Breast epithelium (tissue), 4 donors: ENCODE measurements at regions not wholly inside any gene's neighbourhood (a gene's known extent, or its start where the extent isn't known, plus 50 kb on each side); places are given as distances from the start of the nearest gene placed in this dataset.
"Not testable (repeated sequence)": the region's sequence is repeated elsewhere in the genome, so short reads cannot be mapped to it uniquely, and the experiment has no call there.

Experiments
- DNase-seq, 2 donors: peaks; one replicate each; pipeline ENCODE4 v3.0.0-alpha.2; 2019; ENCODE audit warnings: low spot score in 2 of 2
- H3K27ac ChIP-seq, 2 donors: fragments of 200-600 bp; sonication (generic) in 1 of 2; one replicate each; pipeline ENCODE4 v1.5.1; 2016 to 2019; ENCODE audit warnings: mild to moderate bottlenecking in 1 of 2
- H3K27me3 ChIP-seq, 2 donors: fragments of 200-600 bp; sonication (generic) in 1 of 2; one replicate each; pipeline versions ENCODE4 v1.5.1 to v1.6.0; 2017 to 2019; ENCODE audit warnings: control low read depth in 1 of 2, mild to moderate bottlenecking in 1 of 2
- H3K36me3 ChIP-seq: fragments of 200-600 bp; one replicate; pipeline ENCODE4 v1.5.1; 2019
- H3K4me1 ChIP-seq, 2 donors: fragments of 200-600 bp; sonication (generic); one replicate each; pipeline ENCODE4 v1.5.1; 2016 to 2019; ENCODE audit warnings: control low read depth in 1 of 2
- H3K4me3 ChIP-seq, 3 donors: fragments of 200-600 bp; sonication (generic); 1 replicate in 2 of 3; 2 replicates in 1 of 3; pipeline ENCODE4 v1.5.1; 2016 to 2019; ENCODE audit warnings: mild to moderate bottlenecking in 3 of 3, moderate library complexity in 2 of 3
- H3K9me3 ChIP-seq, 2 donors: fragments of 200-600 bp; sonication (generic) in 1 of 2; one replicate each; pipeline ENCODE4 v1.5.1; 2016 to 2019; ENCODE audit warnings: control low read depth in 1 of 2
- POLR2A ChIP-seq: fragments of 450-650 bp; IDR thresholded peaks from one replicate; pipeline ENCODE4 v1.6.1; 2016; ENCODE audit warnings: antibody characterized with exemption, mild to moderate bottlenecking, moderate library complexity
- POLR2AphosphoS5 ChIP-seq, 3 donors: sonication (generic); formaldehyde crosslinking; IDR thresholded peaks; one replicate each; pipeline ENCODE4 v1.6.1; 2017; ENCODE audit warnings: antibody characterized with exemption in 3 of 3
- intact Hi-C: fragments of 100-400 bp; cut with DNase I; formaldehyde crosslinking; loops from one replicate; pipeline ENCODE4 v1.15.1; 2023; ENCODE audit warnings: low total_unique reads
- TF ChIP-seq, protein P1 (sequence below), 3 donors: fragments of 450-650 bp; IDR thresholded peaks; one replicate each; pipeline ENCODE4 v1.5.1; 2016 to 2017; ENCODE audit warnings: antibody characterized with exemption in 3 of 3, mild to moderate bottlenecking in 3 of 3, moderate library complexity in 3 of 3

- no peaks in the 10 kb centered on the region for H3K4me1 ChIP-seq
- no peak overlapping the region for H3K4me3 ChIP-seq
- DNase-seq, result no peak
- intact Hi-C loops, result no loop called here
- TF ChIP-seq POLR2AphosphoS5 (IDR thresholded peaks at IDR 0.05) (no peak), POLR2A (no peak)
- TF ChIP-seq, protein P1, sequence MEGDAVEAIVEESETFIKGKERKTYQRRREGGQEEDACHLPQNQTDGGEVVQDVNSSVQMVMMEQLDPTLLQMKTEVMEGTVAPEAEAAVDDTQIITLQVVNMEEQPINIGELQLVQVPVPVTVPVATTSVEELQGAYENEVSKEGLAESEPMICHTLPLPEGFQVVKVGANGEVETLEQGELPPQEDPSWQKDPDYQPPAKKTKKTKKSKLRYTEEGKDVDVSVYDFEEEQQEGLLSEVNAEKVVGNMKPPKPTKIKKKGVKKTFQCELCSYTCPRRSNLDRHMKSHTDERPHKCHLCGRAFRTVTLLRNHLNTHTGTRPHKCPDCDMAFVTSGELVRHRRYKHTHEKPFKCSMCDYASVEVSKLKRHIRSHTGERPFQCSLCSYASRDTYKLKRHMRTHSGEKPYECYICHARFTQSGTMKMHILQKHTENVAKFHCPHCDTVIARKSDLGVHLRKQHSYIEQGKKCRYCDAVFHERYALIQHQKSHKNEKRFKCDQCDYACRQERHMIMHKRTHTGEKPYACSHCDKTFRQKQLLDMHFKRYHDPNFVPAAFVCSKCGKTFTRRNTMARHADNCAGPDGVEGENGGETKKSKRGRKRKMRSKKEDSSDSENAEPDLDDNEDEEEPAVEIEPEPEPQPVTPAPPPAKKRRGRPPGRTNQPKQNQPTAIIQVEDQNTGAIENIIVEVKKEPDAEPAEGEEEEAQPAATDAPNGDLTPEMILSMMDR (IDR thresholded peaks at IDR 0.05), result no peak
- no peaks in the 10 kb centered on the region for H3K9me3 ChIP-seq
- peaks cover 0 to 29% of the 10 kb centered on the region in 2 donors for H3K27me3 ChIP-seq
- no peaks in the 10 kb centered on the region for H3K36me3 ChIP-seq
- no peak overlapping the region for H3K27ac ChIP-seq
Measured at GRCh38 chrX:30144221-30144620, 71.1 kb upstream of the MAGEB2 start.

GRCh38 chrX:30144971-30145731, 70.2 kb upstream of the MAGEB2 start:
- no peaks in the 10 kb centered on the region for H3K36me3 ChIP-seq
- H3K27ac ChIP-seq, result no peak overlapping the region

DNA sequence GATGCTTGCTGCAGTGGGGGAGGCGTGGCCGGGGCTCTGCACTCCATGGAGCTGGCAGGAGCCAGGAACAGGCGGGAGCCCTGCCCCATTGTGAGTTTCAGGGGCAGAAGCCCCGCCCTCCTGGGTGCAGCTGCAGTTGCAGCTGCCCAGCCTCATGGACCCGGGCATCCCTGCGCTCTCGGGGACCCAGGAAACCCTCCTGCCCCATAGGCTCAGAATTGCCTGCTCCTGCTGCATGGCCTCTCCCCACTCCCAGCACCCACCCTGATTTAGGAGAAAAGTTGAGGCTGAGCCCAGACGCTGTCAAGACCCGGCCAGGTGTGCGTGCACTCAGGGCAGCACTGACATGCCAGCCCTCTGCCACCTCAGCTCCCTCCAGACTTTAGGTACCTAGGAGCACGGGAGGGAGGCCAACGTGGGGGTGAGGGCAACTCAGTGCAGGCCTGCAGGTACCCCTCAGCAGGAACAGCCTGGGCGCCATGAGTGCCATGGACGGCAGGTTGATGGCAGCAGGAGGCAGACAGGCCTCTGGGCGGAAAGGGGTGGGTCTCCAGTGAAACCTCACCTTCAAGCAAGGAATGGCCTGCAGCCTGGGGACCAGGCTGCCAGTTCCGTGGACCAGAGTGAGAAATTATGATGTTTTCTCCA, 67.2 kb upstream of the MAGEB2 start:
- no peak for TF ChIP-seq POLR2AphosphoS5 (IDR thresholded peaks at IDR 0.05)
- Histone ChIP-seq H3K4me1 (no peaks in the 10 kb centered on the region), H3K27ac (no peak overlapping the region), H3K36me3 (no peaks in the 10 kb centered on the region), H3K9me3 (no peaks in the 10 kb centered on the region), H3K4me3 (no peak overlapping the region), H3K27me3 (peaks cover 0 to 14% of the 10 kb centered on the region in 2 donors)
- DNase-seq, result no peak
- intact Hi-C loops, result no loop called here

More at GRCh38 chrX:30144971-30145731, 70.2 kb upstream of the MAGEB2 start:
- intact Hi-C loops, result no loop called here
- Histone ChIP-seq H3K9me3 (no peaks in the 10 kb centered on the region), H3K4me1 (no peaks in the 10 kb centered on the region), H3K27me3 (peaks cover 0 to 27% of the 10 kb centered on the region in 2 donors), H3K4me3 (no peak overlapping the region)
- DNase-seq, result no peak
- TF ChIP-seq POLR2AphosphoS5 (IDR thresholded peaks at IDR 0.05), result no peak
- no peak for TF ChIP-seq POLR2A
- TF ChIP-seq, protein P1 (IDR thresholded peaks at IDR 0.05), result no peak

DNA sequence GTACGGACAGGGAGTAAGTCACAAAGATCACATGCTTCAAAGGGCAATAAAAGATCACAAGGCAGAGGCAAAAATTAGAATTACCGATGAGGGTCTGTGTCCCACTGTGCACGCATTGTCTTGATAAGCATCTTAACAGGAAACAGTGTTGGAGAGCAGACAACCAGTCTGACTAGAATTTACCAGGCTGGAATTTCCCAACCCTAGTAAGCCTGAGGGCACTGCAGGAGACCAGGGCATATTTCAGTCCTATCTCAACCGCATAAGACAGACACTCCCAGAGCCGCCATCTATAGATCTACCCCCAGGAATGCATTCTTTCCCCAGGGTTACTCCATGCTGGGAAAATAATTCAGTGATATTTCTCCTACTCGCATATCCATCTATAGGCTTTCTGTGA, 66.2 kb upstream of the MAGEB2 start:
- H3K4me1 ChIP-seq, DNase-seq, H3K4me3 ChIP-seq, H3K27ac ChIP-seq, H3K9me3 ChIP-seq, H3K36me3 ChIP-seq, intact Hi-C loops: not testable (repeated sequence)
- peaks cover 0 to 14% of the 10 kb centered on the region in 2 donors for H3K27me3 ChIP-seq

- Histone ChIP-seq H3K9me3 (no peaks in the 10 kb centered on the region), H3K27ac (no peak overlapping the region), H3K36me3 (no peaks in the 10 kb centered on the region), H3K4me1 (no peaks in the 10 kb centered on the region), H3K27me3 (peaks cover 0 to 11% of the 10 kb centered on the region in 2 donors), H3K4me3 (no peak overlapping the region)
- TF ChIP-seq POLR2AphosphoS5 (IDR thresholded peaks at IDR 0.05) (no peak), POLR2A (no peak)
- TF ChIP-seq, protein P1 (IDR thresholded peaks at IDR 0.05), result no peak
- intact Hi-C loops, result loop anchor here (1.0 kb wide), 1 partner anchor 29 kb away; no protein-coding TSS in a partner anchor
- no peak for DNase-seq
Measured at GRCh38 chrX:30150196-30150895, 65.0 kb upstream of the MAGEB2 start.

GRCh38 chrX:30151964-30152363, 63.4 kb upstream of the MAGEB2 start:
- H3K27me3 ChIP-seq, result peaks cover 0 to 14% of the 10 kb centered on the region in 2 donors
- intact Hi-C loops, result no loop called here
- no peaks in the 10 kb centered on the region for H3K36me3 ChIP-seq
- TF ChIP-seq POLR2AphosphoS5 (IDR thresholded peaks at IDR 0.05) (no peak), POLR2A (no peak)
- TF ChIP-seq, protein P1 (IDR thresholded peaks at IDR 0.05), result no peak
- H3K4me3 ChIP-seq, result no peak overlapping the region
- no peak for DNase-seq
- H3K4me1 ChIP-seq, result no peaks in the 10 kb centered on the region
- H3K9me3 ChIP-seq, result no peaks in the 10 kb centered on the region
- H3K27ac ChIP-seq, result no peak overlapping the region
